Thoracic aorta (tissue), 2 donors: ENCODE measurements at regions not wholly inside any gene's neighbourhood (a gene's known extent, or its start where the extent isn't known, plus 50 kb on each side); places are given as distances from the start of the nearest gene placed in this dataset.

Experiments
- ATAC-seq: fragments of 150-250 bp; one replicate; pipeline ENCODE4 v1.8.0; 2017; ENCODE audit warnings: low read depth; ENCODE audit not compliant: insufficient number of reproducible peaks, low FRiP score
- DNase-seq: peaks from one replicate; pipeline ENCODE4 v3.0.0-alpha.2; 2020; ENCODE audit warnings: low spot score
- H3K27ac ChIP-seq, 2 donors: fragments of 200-600 bp; sonication (generic); 1 replicate in 1 of 2; 2 replicates in 1 of 2; pipeline ENCODE4 v1.5.1; 2016; ENCODE audit warnings: mild to moderate bottlenecking in 2 of 2, moderate library complexity in 2 of 2
- H3K27me3 ChIP-seq: fragments of 200-600 bp; sonication (generic); replicated peaks from 2 replicates; pipeline ENCODE4 v1.6.0; 2016; ENCODE audit warnings: mild to moderate bottlenecking; ENCODE audit not compliant: insufficient read depth
- H3K36me3 ChIP-seq: fragments of 200-600 bp; sonication (generic); one replicate; pipeline ENCODE4 v1.5.1; 2016
- H3K4me1 ChIP-seq, 2 donors: fragments of 200-600 bp; sonication (generic); 1 replicate in 1 of 2; 2 replicates in 1 of 2; pipeline versions ENCODE4 v1.5.1 to v1.6.0; 2016; ENCODE audit warnings: low read depth in 2 of 2, mild to moderate bottlenecking in 1 of 2; ENCODE audit not compliant: control insufficient read depth in 1 of 2
- H3K4me3 ChIP-seq: fragments of 200-600 bp; sonication (generic); 2 replicates; pipeline ENCODE4 v1.5.1; 2016; ENCODE audit warnings: mild to moderate bottlenecking
- H3K9me3 ChIP-seq: fragments of 200-600 bp; sonication (generic); 2 replicates; pipeline ENCODE4 v1.5.1; 2016
- TF ChIP-seq, protein P1 (sequence below): fragments of 200-600 bp; sonication (generic); IDR thresholded peaks from one replicate; pipeline ENCODE4 v1.5.1; 2019; ENCODE audit warnings: antibody characterized with exemption

- Histone ChIP-seq H3K4me1 (no peaks in the 10 kb centered on the region), H3K36me3 (no peaks in the 10 kb centered on the region), H3K27ac (no peak overlapping the region), H3K4me3 (no peak overlapping the region), H3K9me3 (no peaks in the 10 kb centered on the region), H3K27me3 (no peaks in the 10 kb centered on the region)
- DNase-seq (no peak), ATAC-seq (no peak)
- TF ChIP-seq, protein P1, sequence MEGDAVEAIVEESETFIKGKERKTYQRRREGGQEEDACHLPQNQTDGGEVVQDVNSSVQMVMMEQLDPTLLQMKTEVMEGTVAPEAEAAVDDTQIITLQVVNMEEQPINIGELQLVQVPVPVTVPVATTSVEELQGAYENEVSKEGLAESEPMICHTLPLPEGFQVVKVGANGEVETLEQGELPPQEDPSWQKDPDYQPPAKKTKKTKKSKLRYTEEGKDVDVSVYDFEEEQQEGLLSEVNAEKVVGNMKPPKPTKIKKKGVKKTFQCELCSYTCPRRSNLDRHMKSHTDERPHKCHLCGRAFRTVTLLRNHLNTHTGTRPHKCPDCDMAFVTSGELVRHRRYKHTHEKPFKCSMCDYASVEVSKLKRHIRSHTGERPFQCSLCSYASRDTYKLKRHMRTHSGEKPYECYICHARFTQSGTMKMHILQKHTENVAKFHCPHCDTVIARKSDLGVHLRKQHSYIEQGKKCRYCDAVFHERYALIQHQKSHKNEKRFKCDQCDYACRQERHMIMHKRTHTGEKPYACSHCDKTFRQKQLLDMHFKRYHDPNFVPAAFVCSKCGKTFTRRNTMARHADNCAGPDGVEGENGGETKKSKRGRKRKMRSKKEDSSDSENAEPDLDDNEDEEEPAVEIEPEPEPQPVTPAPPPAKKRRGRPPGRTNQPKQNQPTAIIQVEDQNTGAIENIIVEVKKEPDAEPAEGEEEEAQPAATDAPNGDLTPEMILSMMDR, result no peak
Observed at GRCh38 chr18:25563816-25564683, 212.1 kb upstream of the ZNF521 start.

DNA sequence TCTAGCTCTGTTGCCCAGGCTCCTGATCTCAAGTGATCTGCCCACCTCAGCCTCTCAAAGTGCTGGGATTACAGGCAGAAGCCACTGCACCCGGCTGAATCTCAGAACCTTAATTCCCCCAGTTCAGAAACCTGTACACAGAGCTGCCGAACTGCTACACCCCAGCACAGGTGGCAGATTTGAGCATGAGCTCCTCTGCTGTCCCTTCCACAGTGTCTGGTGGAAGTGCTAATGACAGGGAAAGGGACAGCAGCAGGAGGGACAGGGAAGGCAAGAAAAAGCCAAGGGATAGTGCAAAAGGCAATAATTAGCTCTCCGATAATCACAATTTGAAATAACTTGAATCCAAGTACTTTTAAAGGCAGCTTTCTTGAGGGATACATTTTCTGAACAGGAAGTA, 211.4 kb upstream of the ZNF521 start:
- Histone ChIP-seq H3K4me3 (no peak overlapping the region), H3K27ac (no peak overlapping the region), H3K27me3 (no peaks in the 10 kb centered on the region), H3K4me1 (no peaks in the 10 kb centered on the region), H3K36me3 (no peaks in the 10 kb centered on the region), H3K9me3 (no peaks in the 10 kb centered on the region)
- TF ChIP-seq, protein P1, result no peak
- no peak for ATAC-seq
- DNase-seq, result no peak

- no peaks in the 10 kb centered on the region for H3K9me3 ChIP-seq
- no peaks in the 10 kb centered on the region for H3K27me3 ChIP-seq
- H3K4me1 ChIP-seq, result no peaks in the 10 kb centered on the region
- DNase-seq (no peak), ATAC-seq (no peak)
- H3K4me3 ChIP-seq, result no peak overlapping the region
- no peak overlapping the region for H3K27ac ChIP-seq
- H3K36me3 ChIP-seq, result no peaks in the 10 kb centered on the region
- TF ChIP-seq, protein P1, result no peak
Observed at GRCh38 chr18:25561918-25562317, 210.0 kb upstream of the ZNF521 start.

GRCh38 chr18:25560369-25560768, 208.4 kb upstream of the ZNF521 start:
- ATAC-seq, result no peak
- TF ChIP-seq, protein P1, result no peak

GRCh38 chr18:25557011-25557410, 205.0 kb upstream of the ZNF521 start:
- Histone ChIP-seq H3K4me3 (no peak overlapping the region), H3K27me3 (no peaks in the 10 kb centered on the region), H3K36me3 (no peaks in the 10 kb centered on the region), H3K4me1 (no peaks in the 10 kb centered on the region), H3K9me3 (no peaks in the 10 kb centered on the region), H3K27ac (no peak overlapping the region)
- TF ChIP-seq, protein P1, result no peak
- ATAC-seq (no peak), DNase-seq (no peak)

More at GRCh38 chr18:25560369-25560768, 208.4 kb upstream of the ZNF521 start:
- Histone ChIP-seq H3K36me3 (no peaks in the 10 kb centered on the region), H3K4me3 (no peak overlapping the region), H3K4me1 (no peaks in the 10 kb centered on the region), H3K9me3 (no peaks in the 10 kb centered on the region), H3K27me3 (no peaks in the 10 kb centered on the region), H3K27ac (no peak overlapping the region)
- DNase-seq, result no peak
